GM18502 (cell line): ENCODE measurements at regions not wholly inside any gene's neighbourhood (a gene's known extent, or its start where the extent isn't known, plus 50 kb on each side); places are given as distances from the start of the nearest gene placed in this dataset.

Source experiments
- ATAC-seq: cut with Tn5 transposase; IDR thresholded peaks from one replicate; pipeline ENCODE4 v1.9.1; 2021; ENCODE audit warnings: mild to moderate bottlenecking; ENCODE audit not compliant: unreplicated experiment, poor library complexity

DNA sequence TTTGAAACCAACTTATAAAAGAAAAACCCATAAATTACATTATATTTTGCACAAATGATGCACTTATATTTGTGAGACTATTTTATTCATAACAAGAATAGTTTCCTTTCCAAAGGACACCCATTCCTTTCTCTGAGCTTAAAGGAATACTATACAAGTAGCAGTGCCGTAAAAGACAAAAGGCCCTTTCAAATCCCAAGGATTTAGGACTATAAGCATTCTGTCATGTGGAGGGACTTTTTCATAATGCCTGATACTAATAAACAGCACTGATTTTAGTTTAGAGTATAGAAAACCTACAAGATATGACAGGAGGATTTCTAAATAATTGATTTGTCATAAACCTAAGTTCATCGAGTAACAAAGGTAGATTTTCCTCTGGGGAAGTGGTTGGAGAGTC is 1134.2 kb upstream of the ZEB2 start:
- ATAC-seq, result no peak

DNA sequence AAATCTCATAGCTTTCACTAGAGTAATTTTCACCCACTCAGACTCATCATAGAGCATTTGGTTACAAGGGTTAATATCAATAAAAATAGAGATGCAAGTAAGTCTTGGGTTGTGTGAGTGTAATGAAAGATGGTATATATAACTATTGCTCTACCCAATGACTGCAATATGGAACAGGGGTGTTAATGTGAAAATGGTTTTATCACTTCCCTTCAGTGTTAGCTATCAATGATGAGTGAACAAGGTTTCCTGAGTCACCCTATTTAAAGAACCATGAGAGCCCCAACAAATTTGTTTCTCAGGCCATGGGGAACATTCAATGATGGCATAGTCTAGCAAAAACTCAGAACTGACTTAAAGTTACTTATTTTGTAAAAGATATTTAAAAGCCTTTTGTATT is 1133.6 kb upstream of the ZEB2 start:
- ATAC-seq, result no peak

DNA sequence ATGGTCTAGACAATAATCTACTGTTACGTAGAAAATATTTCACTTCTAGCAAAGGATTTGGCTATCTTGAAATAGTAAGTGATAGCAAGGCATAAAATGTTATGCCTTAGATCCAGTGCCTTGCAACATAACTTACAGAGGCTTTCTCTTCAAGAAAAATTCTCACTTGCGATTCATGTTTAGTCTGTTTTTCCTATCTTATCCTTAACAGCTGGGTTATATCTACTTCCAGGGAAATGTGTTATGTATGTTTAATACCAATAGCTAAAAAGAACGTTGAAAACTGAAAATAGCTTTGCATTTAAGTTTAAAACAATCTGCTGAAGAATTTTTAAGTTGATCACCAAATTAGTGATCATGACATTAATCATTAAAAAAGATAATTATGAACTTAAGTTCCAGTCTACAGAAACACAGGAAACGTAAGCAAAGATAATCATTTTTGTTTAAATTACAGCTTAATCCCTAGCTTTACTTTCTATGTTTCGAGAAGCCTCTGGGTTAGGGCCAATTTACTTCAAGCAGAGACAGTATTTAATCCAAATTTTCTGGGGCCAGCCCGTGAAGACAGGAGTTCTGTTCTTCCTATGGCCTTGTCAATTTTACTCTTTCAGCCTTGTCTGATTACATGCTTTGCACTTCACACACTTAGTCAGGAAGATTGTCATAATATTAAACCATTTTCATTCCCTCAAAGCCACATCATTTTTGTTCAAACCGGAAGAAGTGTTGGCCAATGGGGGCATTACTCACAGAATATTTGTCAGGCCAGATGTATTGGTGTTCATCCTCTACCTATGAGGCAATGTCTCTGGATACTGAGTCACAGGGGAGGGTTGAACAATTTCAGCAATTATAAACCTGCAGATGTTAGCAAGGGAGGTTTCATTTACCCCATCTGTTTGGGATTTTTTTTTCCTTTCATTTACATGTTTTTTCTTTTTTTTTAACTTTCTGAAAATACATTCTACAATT is 1132.9 kb upstream of the ZEB2 start:
- ATAC-seq, result no peak

DNA sequence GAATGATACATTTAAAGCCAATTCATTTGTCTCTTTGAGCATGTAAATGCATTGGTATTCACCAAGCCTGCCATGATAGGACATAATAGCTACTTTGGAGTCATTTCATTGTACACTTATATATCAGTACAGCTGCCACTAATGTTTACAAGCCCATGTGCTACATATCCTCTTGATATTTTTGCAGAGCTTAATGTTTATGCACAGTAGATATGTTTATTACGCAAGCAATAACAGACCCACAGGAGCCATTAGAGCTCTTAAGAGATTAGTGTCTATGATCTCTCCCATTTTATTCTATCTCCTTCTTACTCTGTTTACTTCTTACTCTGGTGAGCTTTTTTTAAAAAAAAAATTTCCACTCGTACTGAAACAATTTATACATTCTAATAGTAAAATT is 1132.1 kb upstream of the ZEB2 start:
- ATAC-seq, result no peak

DNA sequence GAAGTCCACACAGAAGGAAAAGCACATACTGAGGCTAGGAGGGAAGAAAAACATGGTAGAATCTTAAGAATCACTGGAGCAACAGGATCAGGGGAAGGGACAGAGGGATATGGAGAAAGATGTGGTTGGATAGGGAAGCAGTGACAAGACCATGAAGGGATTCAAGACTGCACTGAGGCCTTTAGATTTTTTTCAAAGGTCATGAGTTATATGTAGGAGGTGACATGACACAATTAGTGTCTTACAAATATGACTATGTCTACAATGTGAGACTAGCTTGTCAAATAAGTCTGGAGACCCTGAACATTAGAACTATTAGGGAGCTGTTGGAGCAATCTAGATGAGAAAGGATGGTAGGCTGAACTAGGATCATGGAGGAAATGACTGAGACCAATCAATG is 1130.3 kb upstream of the ZEB2 start:
- ATAC-seq, result no peak

DNA sequence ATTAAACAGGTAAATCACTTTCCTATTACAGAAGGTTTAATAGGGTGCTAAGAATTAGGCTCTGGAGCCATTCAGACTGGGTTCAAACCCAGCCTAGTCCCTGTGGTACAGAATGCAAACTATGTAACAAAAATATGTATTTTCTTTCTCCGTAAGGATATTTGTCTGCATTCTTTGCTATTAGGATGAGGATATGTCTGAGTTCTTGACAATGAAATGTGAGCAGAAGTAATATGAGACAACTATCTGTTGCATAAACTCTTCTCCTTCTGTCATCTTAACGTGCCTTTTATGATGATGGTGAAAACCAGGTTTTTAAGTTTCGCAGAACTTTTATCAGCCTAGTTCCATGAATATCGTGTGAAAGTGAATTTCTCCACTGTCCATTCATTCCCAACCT is 1129.1 kb upstream of the ZEB2 start:
- no peak for ATAC-seq

DNA sequence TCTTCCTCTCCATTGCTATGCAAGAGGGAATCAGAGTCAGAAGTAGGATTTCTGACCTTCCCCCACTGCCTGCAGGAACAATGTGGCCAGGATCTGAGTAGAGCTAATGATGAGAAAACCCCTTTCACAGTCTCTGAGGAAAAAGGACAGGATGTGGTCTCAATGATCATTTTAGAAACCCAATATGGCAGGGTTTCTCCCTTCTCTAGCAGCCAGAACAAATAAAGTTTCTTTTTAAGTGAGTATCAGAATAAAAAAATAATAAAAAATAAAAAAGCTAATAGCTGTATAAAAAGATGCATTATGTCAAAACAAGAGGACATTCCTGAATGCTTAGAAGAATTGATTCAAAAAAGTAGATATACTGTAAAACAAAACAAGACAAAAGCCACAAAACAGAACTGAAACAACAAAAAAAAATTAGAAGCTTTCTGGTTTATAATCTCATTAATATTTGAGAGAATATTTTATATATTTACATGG is 1124.9 kb upstream of the ZEB2 start:
- peak; percentile 99 for ATAC-seq

DNA sequence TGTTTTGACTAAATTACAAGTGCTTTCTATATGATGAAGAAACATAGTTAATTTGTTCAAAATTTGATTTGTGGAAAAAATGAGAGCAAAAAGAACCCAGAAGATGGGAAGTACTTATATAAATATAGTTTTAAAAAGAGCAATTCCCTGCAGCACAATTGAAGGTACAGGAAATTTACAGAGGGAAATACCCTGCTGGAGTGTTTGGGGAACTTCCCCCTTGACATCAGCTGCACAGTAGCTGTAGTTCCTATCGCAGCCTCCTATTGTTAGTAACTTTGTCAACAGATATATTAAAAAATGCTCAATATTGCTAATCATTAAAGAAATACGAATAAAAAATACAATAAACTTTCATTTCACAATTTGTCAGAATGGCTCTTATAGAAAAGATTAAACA is 1118.8 kb upstream of the ZEB2 start:
- peak; percentile 86 for ATAC-seq

DNA sequence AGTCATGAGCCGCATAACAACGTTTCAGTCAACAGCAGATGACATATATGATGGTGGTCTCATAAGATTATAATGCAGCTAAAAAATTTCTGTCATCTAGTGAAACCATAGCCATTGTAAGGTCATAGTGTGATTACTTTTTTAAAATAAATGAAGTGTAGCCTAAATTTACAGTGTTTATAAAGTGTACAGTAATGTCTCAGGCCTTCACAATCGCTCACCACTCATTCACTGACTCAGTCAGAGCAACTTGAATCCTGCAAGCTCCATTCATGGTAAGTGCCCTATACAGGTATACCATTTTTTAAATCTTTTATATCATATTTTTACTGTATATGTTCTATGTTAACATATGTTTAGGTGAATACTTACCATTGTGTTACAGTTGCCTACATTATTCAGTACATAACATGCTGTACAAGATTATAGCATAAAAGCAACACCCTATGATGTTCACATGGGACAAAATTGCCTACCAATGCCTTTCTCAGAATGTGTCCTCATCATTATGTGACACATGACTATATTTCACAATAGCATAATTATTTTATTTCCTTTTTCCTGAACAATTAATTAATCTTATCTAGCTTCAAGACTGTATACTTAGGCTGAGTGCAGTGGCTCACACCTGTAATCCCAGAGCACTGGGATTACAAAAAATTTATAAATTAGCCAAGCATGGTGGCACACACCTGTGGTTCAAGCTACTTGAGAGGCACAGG is 1115.9 kb upstream of the ZEB2 start:
- no peak for ATAC-seq

DNA sequence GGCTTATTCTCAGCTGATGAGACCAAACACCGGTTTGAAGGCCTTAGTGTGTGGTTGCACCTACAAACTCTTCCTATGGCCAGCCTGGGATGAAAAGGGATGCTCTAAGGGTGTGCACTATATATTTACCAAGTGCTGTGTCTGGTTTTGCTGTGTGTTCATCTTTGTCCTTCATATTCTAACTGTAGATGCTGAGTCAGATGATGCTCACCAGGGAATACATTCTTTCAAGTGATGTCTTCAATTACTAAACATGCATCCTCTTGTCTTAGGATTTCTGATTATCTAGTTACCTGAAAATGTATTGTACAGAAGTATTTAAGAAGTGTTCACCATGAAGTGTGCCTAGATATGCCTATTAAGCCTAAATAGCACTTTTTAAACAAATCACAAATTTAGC is 1111.6 kb upstream of the ZEB2 start:
- no peak for ATAC-seq

DNA sequence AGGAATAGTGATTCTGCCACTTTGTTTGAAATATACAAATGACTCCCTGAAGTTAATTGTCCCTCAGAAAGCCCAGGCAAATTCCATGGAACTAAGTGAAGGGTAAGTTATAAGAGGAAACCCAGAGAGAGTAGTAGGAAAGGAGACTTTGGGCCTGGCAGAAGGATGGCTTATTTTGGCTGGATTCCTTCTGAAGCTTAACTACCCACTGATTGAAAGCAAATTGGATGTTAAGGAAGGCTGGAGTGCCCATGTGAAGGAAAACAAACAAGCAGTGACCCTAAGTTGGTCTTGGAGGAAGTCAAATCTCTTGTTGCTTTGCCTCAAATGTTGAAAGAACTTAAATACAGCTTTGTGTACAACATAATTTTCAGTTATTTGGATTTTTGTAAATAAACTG is 1106.4 kb upstream of the ZEB2 start:
- no peak for ATAC-seq

DNA sequence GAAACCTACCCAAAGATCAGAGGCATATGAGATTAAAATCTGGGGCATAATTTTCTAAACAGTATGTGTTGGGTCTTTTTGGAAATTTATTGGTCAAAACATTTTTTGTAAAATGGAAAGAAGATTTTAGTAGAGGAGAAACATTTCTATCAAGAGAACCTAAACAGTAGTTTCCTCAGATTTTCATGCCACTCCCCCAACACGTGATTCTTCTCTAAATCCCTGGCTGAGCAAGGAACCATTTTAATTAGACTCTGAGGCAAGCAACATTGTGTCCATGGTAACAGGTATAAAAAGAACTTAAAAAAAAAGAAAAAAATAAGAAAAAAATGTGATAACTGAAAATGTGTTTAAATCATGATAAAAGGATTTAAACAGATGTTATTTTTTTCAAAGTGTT is 1105.2 kb upstream of the ZEB2 start:
- no peak for ATAC-seq

DNA sequence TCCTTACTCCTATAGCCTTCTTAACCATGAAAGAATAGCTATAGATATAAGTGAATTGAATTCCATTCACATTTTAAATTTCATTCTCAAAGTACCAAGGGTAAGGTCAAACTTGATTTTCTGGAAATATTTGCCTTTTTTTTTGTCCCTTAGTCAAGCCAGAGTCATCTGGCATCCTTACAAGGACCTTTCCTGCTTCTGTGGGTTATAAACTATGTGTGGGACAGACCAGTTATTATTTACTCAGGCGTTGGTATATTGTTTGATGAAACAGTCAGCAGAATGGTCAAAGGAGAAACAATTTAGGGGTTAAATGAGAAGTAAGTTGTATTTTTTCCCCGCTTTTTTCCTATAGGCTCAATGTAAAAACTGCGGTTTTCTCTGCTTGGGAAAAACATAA is 1103.2 kb upstream of the ZEB2 start:
- ATAC-seq, result no peak

DNA sequence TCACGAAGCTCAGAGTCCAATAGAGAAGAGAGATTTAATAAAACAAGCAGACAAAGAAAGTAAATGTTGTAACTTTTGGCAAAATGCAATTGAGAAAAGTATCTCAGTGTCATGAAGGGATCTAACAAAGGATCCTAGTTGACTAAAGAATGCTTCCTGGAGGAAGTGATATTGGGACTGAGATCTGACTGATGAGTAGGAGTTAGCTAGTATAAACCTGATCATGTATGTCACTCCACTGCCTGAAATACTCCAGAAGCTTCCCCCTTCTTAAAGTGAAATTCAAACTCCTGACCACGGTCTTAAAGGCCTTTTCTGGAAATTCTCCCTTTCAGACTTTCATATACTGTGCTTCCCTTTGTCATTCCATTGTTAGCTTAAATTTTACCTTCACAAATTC is 1102.4 kb upstream of the ZEB2 start:
- ATAC-seq, result no peak

DNA sequence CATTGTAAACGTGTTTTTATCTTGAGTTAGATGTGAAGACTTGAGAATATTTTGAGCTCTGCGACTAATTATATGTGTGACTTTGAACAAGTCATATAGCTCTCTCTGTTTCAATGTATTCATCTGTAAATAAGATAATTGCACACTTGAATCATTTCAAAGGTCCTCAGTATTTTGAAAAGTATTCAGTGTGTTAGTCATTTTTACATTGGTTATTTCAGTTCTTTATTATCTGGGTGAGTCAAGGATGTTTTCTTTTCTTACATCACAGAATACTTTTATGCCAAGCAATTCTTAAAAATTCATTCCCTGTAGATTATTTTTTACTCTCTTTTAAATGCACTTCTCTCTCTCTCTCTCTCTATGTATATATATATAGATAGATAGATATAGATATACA is 1098.0 kb upstream of the ZEB2 start:
- ATAC-seq, result no peak

DNA sequence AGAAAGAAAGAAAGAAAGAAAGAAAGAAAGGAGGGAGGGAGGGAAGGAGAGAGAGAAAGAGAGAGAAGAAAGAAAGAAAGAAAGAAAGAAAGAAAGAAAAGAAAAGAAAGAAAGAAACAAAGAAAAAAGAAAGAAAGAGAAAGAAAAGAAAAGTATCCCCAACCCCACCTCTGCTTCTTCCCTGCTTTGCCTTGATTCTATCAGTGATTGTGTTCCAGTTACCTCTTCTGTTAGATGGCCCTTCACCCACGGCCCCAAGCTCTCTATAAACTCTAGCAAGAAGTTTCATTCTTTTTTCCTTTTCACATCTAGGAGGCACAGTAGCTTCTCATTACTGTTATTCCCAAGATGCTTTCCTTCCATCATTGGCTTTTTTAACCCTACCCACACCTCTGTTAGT is 1097.5 kb upstream of the ZEB2 start:
- no peak for ATAC-seq

DNA sequence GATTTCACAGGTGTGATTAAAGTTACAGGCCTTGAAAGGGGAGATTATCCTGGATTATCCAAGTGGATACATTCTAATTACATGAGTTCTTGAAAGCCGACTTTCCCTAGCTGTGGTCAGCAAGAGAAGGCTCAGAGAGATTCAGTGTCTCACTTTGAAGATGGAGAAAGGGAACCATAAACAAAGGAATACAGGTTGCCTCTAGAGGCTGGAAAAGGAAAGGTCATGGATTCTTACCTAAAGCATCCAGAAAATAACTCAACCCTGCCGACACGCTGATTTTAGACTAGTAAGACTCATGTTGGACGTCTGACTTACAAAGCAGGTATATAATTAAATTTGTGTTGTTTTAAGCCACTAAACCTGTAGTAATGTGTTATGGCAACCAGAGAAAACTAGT is 1095.7 kb upstream of the ZEB2 start:
- ATAC-seq, result no peak

DNA sequence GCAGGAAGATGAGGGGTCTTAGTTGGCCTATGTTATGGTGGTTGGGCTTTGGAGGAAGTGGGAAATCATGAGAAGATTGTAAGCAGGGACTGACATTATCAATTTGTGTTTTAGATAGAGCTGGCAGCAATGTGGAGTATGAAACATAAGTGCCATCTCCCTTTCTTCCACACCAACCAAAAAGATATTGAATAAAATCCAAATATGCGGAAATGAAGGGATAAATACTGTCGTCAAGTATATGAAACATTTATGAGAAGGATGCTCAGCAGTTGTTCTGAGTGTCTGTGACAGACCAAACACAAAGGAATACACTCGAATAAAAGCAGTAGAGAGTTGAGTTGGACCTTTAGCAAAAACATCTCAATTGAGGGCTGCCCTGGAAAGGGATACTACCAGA is 1090.0 kb upstream of the ZEB2 start:
- ATAC-seq, result no peak

DNA sequence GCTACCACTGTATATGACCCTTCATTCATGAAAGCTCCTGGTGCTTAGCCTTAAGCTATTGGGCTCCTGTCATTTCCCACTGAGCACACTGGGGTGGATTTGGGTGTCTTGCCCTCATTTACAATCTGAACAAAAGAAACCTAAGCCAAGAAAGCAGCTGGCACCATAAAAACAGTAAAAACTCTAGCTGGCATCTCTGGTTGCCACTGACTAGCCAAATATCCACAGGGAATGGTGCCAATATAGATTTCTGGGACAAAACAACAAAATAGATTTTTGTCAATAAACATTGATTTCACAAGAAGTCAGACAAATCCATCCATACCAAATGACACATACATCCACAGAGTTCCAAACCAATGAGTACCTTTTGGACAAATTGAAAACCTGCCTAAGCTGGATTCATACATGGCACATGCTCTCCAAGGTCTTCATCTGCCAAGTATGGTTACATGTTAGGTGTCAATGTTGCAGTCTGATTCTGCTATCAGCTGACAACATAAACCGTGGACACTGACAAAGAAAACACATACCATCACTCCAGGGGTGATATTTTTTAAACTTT is 1081.5 kb upstream of the ZEB2 start:
- ATAC-seq, result no peak

DNA sequence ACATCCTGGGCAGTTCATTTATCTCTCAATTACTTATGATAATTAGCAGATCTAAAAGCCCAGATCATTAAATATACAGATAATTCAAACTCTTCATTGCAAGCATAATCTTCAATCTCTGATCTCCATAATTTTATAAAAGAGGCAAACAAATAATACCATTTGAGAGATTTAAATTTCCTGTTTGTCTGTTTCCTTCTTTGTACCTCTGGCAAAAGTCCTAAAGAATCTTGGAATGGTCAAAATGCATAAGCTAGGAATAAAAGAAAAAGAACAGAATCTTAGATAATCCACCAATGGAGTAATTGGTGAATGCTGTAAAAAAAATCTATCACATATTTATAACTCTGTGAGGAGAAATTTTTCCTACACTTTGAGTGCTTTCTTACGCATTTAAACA is 1080.9 kb upstream of the ZEB2 start:
- no peak for ATAC-seq

DNA sequence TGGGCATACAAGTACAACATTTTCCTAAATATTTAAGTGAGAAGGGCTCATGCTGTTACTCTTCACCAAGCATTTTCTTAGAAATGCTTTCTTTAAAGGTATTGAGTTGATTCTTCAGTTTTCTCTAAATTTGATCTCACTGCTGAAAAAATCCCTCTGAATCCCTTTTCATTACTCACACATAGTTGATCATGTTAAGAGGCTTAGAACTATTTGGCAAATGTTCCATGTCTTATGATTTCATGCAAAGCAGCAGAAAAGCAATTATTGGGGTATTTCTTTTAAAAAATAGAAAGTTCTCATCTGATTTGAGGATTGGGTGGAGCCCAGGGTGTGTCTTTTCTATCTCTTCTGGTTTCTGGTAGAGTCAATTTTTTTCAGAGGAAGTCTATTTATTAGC is 1079.8 kb upstream of the ZEB2 start:
- ATAC-seq, result no peak
